Endothelial cell of umbilical vein (primary cell): ENCODE measurements at regions not wholly inside any gene's neighbourhood (a gene's known extent, or its start where the extent isn't known, plus 50 kb on each side); places are given as distances from the start of the nearest gene placed in this dataset.

ENCODE experiments used
- BruUV-seq: library from RNA; stranded (reverse); fragments of 400-500 nt; replicated peaks from 2 replicates; lab custom pipeline; 2021; lab: Mats Ljungman, UMichigan
- CTCF ChIA-PET: fragments of 300-600, 350-600 bp; sonication (Branson Sonifier 250); formaldehyde crosslinking; loops from one replicate; lab custom pipeline; 2021; ENCODE audit warnings: antibody characterized with exemption, inconsistent platforms; lab: Charles Lee
- POLR2A ChIA-PET: fragments of 300-600, 350-600 bp; sonication (Branson Sonifier 250); formaldehyde crosslinking; loops from one replicate; lab custom pipeline; 2021; ENCODE audit warnings: antibody characterized with exemption, inconsistent platforms; lab: Charles Lee
- DNase-seq: peaks from one replicate; pipeline ENCODE4 v3.0.0-alpha.2; 2011; ENCODE audit warnings: low read depth, low spot score
- FAIRE-seq: peaks from 2 replicates; lab custom pipeline; 2011; peaks lifted over from hg19 to GRCh38; lab: Jason Lieb, UNC
- H2AFZ ChIP-seq: 2 replicates; pipeline ENCODE4 v1.6.0; 2012; ENCODE audit warnings: low read depth, low read length, control low read depth, inconsistent platforms
- H3K27ac ChIP-seq: 2 replicates; pipeline ENCODE4 v1.5.1; 2011; ENCODE audit warnings: low read depth, mild to moderate bottlenecking, control low read depth, low read length, moderate library complexity; ENCODE audit not compliant: insufficient read depth
- H3K27me3 ChIP-seq, 2 experiments: 2 replicates each; pipeline versions ENCODE4 v1.6.0 to v1.6.1; 2011; ENCODE audit warnings: low read length in 2 of 2, mixed read lengths in 1 of 2; ENCODE audit not compliant: control insufficient read depth in 2 of 2, insufficient read depth in 2 of 2
- H3K36me3 ChIP-seq, 2 experiments: 2 replicates in 1 of 2; 3 replicates in 1 of 2; pipeline ENCODE4 v1.5.1; 2011; ENCODE audit warnings: low read length in 2 of 2, mild to moderate bottlenecking in 1 of 2, moderate library complexity in 1 of 2; ENCODE audit not compliant: control insufficient read depth in 2 of 2, insufficient read depth in 2 of 2; ENCODE audit errors: extremely low read depth in 1 of 2
- H3K4me1 ChIP-seq: 3 replicates; pipeline ENCODE4 v1.5.1; 2011; ENCODE audit warnings: mild to moderate bottlenecking, low read length; ENCODE audit not compliant: control insufficient read depth, insufficient read depth; ENCODE audit errors: extremely low read depth
- H3K4me2 ChIP-seq: 2 replicates; pipeline ENCODE4 v1.6.1; 2011; ENCODE audit warnings: low read length, control low read depth, mixed read lengths; ENCODE audit not compliant: insufficient read depth
- H3K4me3 ChIP-seq, 3 experiments: fragments of 200-600 bp in 1 of 3; sonication (generic), shearing (Covaris generic) in 1 of 3; replicated peaks in 1 of 3; 2 replicates each; pipeline ENCODE4 v1.5.1; 2011 to 2016; ENCODE audit warnings: control low read depth in 3 of 3, low read length in 3 of 3, mild to moderate bottlenecking in 2 of 3, inconsistent platforms in 1 of 3, low read depth in 1 of 3, moderate library complexity in 1 of 3; ENCODE audit not compliant: insufficient read depth in 1 of 3
- H3K79me2 ChIP-seq: 2 replicates; pipeline ENCODE4 v1.6.0; 2012; ENCODE audit warnings: low read length, inconsistent platforms; ENCODE audit not compliant: control insufficient read depth, insufficient read depth
- H3K9ac ChIP-seq: replicated peaks from 2 replicates; pipeline ENCODE3; 2011; ENCODE audit warnings: low read length, control low read depth; ENCODE audit not compliant: insufficient read depth; ENCODE audit errors: extremely low read depth
- H3K9me1 ChIP-seq: replicated peaks from 3 replicates; pipeline ENCODE4 v1.6.0; 2011; ENCODE audit warnings: mild to moderate bottlenecking, low read length; ENCODE audit not compliant: control insufficient read depth, insufficient read depth; ENCODE audit errors: extremely low read depth
- H3K9me3 ChIP-seq: replicated peaks from 2 replicates; pipeline ENCODE4 v1.5.1; 2012; ENCODE audit warnings: low read length, inconsistent platforms; ENCODE audit not compliant: control insufficient read depth, insufficient read depth
- H4K20me1 ChIP-seq: replicated peaks from 2 replicates; pipeline ENCODE3; 2011; ENCODE audit warnings: mild to moderate bottlenecking, low read length; ENCODE audit not compliant: control insufficient read depth, insufficient read depth; ENCODE audit errors: extremely low read depth
- EZH2 ChIP-seq: IDR thresholded peaks from 2 replicates; pipeline ENCODE4 v1.6.1; 2012; ENCODE audit warnings: borderline replicate concordance, low read depth, mild to moderate bottlenecking, moderate library complexity, low read length, inconsistent platforms; ENCODE audit not compliant: severe bottlenecking
- FOS ChIP-seq: IDR thresholded peaks from 2 replicates; pipeline ENCODE4 v1.6.1; 2011; ENCODE audit warnings: mild to moderate bottlenecking, low read length, moderate library complexity, borderline replicate concordance; ENCODE audit not compliant: insufficient read depth
- GATA2 ChIP-seq: IDR thresholded peaks from 2 replicates; pipeline ENCODE4 v1.7.0; 2011; ENCODE audit warnings: low read depth, mild to moderate bottlenecking, moderate library complexity, mixed read lengths, low read length; ENCODE audit not compliant: insufficient read length, insufficient read depth
- JUN ChIP-seq: IDR thresholded peaks from 2 replicates; pipeline ENCODE4 v1.6.1; 2011; ENCODE audit warnings: borderline replicate concordance, low read depth; ENCODE audit not compliant: insufficient read length, insufficient read depth
- MYC ChIP-seq: IDR thresholded peaks from one replicate; pipeline ENCODE4 v1.6.1; 2011; ENCODE audit warnings: mild to moderate bottlenecking, low read depth, low read length
- POLR2A ChIP-seq: IDR thresholded peaks from 2 replicates; pipeline ENCODE4 v1.6.1; 2012; ENCODE audit warnings: low read depth, mild to moderate bottlenecking, control low read depth, low read length
- POLR2AphosphoS5 ChIP-seq: IDR thresholded peaks from 2 replicates; pipeline ENCODE4 v1.6.1; 2012; ENCODE audit warnings: low read depth, mild to moderate bottlenecking, control low read depth, low read length, moderate library complexity; ENCODE audit not compliant: insufficient read depth
- dilution Hi-C: fragments of 300-500 bp; cut with MboI; formaldehyde crosslinking; loops from one replicate; pipeline ENCODE4 v1.15.0; 2019; ENCODE audit warnings: low sequenced_read_pairs; ENCODE audit not compliant: extremely low pct_ligation_motif_present
- intact Hi-C: fragments of 100-400 bp; cut with micrococcal nuclease; formaldehyde crosslinking; loops from one replicate; pipeline ENCODE4 v1.10.0; 2022
- TF ChIP-seq, protein P1 (sequence below), 2 donors: IDR thresholded peaks; 1 replicate in 1 of 2; 2 replicates in 1 of 2; pipeline ENCODE4 v1.5.1; 2011; ENCODE audit warnings: low read length in 2 of 2, mild to moderate bottlenecking in 2 of 2, moderate library complexity in 2 of 2, control low read depth in 1 of 2, inconsistent platforms in 1 of 2, low read depth in 1 of 2; ENCODE audit not compliant: insufficient read depth in 1 of 2; ENCODE audit errors: extremely low read depth in 1 of 2
- TF ChIP-seq, protein P2 (sequence below): IDR thresholded peaks from 2 replicates; pipeline ENCODE4 v1.6.1; 2011; ENCODE audit not compliant: insufficient read depth, insufficient read length

DNA sequence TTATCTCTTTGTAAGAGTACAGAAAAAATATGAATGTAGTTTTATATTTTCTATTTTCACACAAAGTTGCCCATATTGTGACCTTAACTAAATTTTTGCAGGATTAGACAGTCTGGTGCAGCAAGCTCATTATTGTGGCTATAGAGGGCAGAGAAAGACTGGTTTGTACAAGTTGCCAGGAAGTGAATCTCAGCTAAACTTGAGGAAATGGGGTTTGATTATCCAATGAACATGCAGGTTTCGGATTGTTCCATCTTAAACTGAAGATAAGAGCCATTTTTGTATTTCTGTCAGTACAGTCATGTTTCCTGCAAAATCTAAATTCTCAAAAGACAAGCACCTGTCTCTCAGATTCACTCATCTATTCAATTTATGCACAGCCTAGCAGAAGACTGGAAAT lies 390.9 kb downstream of the MMUT start:
- no peak overlapping the region for H3K9ac ChIP-seq
- no peak for FAIRE-seq
- no peaks in the 10 kb centered on the region for H3K4me1 ChIP-seq
- BruUV-seq, result no TSS peak
- H2AFZ ChIP-seq, result no peak overlapping the region
- ChIA-PET POLR2A (no interaction called here), CTCF (interaction anchor here (1.3 to 1.4 kb wide), 2 partner anchors 15 to 338 kb away, joined by 3 to 4 read pairs; no protein-coding TSS in a partner anchor)
- dilution Hi-C loops (no loop called here), intact Hi-C loops (no loop called here)
- H3K27ac ChIP-seq, result no peak overlapping the region
- no peak for DNase-seq
- no peaks in the 10 kb centered on the region for H4K20me1 ChIP-seq
- H3K4me2 ChIP-seq, result no peak overlapping the region
- TF ChIP-seq FOS, result no peak
- no peak for TF ChIP-seq POLR2A
- TF ChIP-seq, protein P1, sequence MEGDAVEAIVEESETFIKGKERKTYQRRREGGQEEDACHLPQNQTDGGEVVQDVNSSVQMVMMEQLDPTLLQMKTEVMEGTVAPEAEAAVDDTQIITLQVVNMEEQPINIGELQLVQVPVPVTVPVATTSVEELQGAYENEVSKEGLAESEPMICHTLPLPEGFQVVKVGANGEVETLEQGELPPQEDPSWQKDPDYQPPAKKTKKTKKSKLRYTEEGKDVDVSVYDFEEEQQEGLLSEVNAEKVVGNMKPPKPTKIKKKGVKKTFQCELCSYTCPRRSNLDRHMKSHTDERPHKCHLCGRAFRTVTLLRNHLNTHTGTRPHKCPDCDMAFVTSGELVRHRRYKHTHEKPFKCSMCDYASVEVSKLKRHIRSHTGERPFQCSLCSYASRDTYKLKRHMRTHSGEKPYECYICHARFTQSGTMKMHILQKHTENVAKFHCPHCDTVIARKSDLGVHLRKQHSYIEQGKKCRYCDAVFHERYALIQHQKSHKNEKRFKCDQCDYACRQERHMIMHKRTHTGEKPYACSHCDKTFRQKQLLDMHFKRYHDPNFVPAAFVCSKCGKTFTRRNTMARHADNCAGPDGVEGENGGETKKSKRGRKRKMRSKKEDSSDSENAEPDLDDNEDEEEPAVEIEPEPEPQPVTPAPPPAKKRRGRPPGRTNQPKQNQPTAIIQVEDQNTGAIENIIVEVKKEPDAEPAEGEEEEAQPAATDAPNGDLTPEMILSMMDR (IDR thresholded peaks at IDR 0.05; ENCODE audit: extremely low read depth in 1 of 2, insufficient read depth in 1 of 2, low read depth in 1 of 2, low read length in 2 of 2), result no peak
- no peak for TF ChIP-seq GATA2
- TF ChIP-seq POLR2AphosphoS5, result no peak
- TF ChIP-seq JUN, result no peak
- TF ChIP-seq MYC, result no peak
- no peak for TF ChIP-seq EZH2
- TF ChIP-seq, protein P2, sequence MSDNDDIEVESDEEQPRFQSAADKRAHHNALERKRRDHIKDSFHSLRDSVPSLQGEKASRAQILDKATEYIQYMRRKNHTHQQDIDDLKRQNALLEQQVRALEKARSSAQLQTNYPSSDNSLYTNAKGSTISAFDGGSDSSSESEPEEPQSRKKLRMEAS, result no peak
- H3K9me1 ChIP-seq, result no peaks in the 10 kb centered on the region
- no peaks in the 10 kb centered on the region for H3K27me3 ChIP-seq
- H3K4me3 ChIP-seq, result no peak overlapping the region
- no peaks in the 10 kb centered on the region for H3K9me3 ChIP-seq
- no peaks in the 10 kb centered on the region for H3K79me2 ChIP-seq
- H3K36me3 ChIP-seq, result no peaks in the 10 kb centered on the region
